KBM-7 (cell line): ENCODE measurements at regions not wholly inside any gene's neighbourhood (a gene's known extent, or its start where the extent isn't known, plus 50 kb on each side); places are given as distances from the start of the nearest gene placed in this dataset.

Experiments used
- DNase-seq: peaks from one replicate; pipeline ENCODE4 v3.0.0-alpha.2; 2015
- in situ Hi-C: fragments of 300-500 bp; cut with MboI; formaldehyde crosslinking; loops from 2 replicates; pipeline ENCODE4 v1.14.3; 2020; ENCODE audit warnings: low sequenced_read_pairs, low pct_unique_long_range_greater_than_20kb, mixed read lengths

DNA sequence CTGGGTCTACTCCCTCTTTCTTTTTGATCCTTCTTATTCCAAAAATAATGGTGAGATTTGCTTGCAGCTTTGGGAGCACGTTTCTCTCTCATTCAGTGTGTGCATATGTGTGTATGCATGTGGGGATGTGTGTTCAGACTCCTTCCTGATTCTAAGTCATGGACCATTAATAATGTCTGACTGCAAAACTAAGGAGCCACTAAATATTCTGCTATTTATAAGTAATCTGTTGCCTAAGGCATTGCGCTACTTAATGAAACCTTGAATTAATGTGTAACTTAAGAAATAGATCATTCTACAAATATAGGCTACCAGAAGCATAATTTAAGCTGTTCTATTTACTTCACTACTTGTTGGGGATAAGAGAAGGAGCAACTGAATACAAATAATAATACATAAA, 182.1 kb downstream of the TFCP2L1 start:
- no peak for DNase-seq
- in situ Hi-C loops, result no loop called here

- no peak for DNase-seq
- in situ Hi-C loops, result no loop called here
These were observed 181.0 kb downstream of the TFCP2L1 start for GRCh38 chr2:121103960-121104359.

DNA sequence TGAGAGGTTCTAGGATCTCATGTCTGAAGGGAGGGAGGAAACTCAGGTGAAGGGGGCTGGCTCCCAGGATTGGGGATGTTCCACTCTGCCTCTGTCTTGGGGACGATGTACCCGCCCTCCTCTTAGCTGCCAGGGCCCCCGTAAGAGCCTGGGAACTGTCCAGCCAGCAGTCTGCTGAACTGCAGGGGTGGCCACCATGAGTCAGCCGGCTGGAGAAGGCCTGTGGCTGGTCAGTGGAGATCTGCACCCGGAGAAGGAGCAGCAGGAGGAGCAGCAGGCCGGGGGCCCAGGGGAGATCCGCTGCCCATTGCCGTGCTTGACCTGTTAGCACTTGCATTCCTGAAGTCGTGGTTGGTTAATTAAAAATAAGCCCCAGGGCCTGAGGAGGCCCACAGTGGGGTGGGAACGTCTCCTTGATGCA, 180.3 kb downstream of the TFCP2L1 start:
- no peak for DNase-seq
- in situ Hi-C loops, result no loop called here

- in situ Hi-C loops, result no loop called here
- no peak for DNase-seq
These were observed 174.1 kb downstream of the TFCP2L1 start for GRCh38 chr2:121110924-121111323.

DNA sequence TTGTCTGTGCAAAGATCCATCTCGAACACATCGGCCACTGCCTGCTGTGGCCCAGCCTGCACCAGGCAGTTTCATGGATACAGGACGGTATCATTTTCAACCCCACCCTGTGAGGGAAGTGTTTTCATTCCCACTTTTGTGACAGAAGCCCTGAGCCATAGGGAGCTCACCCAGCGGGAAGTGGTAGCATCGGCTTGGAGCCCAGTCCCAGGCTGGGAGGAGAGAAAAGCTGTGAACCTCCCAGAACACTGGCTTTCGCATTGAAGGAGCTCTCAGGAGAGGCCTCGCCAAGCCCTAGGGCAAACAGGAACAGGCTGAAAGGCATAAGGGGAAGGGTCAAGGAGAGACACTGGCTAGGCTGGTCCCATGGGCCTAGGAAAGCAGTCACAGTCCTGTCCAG, 166.1 kb downstream of the TFCP2L1 start:
- DNase-seq, result no peak
- in situ Hi-C loops, result no loop called here

GRCh38 chr2:121120411-121120810, 164.6 kb downstream of the TFCP2L1 start:
- no peak for DNase-seq
- in situ Hi-C loops, result no loop called here

DNA sequence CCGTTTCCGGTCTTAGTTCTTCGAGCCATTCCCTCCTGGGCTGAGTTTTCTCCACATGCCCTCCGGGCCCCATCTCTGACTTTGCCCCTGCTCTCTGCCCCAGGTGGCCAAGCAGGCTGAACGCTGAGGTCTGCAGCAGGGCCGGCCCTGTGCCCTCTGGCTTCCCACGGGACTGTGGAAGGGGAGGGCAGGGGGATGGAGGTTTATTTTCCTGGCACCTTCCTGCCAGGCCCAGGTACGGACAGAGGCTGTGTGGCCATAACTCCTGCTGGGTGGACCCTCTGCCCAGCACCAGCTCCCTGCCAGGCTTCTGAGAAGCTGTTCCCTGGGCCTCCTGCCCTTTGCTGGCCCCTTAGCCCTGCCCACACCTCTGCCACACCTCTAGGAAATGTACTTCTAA, 164.0 kb downstream of the TFCP2L1 start:
- in situ Hi-C loops, result no loop called here

DNA sequence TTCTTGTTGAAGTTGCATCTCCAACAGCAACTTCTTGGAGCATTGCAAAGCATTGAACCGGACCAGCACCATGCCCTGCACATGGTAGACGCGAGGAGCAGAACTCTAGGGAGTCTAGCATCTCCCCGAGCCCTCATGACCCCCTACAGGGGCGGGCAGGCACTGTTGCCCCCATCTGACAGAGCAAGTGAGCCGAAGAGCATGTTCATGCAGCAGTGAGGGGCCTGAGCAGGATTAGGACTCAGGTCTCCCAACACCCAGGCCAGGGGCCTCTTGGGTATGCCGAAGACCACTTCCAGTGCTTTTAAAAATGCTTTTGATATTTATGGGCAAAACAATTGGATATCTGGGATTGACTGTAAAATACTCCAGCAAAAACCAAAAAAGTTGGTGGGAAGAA, 163.3 kb downstream of the TFCP2L1 start:
- no peak for DNase-seq
- in situ Hi-C loops, result no loop called here

More for the DNA sequence above, 164.0 kb downstream of the TFCP2L1 start:
- DNase-seq, result no peak

DNA sequence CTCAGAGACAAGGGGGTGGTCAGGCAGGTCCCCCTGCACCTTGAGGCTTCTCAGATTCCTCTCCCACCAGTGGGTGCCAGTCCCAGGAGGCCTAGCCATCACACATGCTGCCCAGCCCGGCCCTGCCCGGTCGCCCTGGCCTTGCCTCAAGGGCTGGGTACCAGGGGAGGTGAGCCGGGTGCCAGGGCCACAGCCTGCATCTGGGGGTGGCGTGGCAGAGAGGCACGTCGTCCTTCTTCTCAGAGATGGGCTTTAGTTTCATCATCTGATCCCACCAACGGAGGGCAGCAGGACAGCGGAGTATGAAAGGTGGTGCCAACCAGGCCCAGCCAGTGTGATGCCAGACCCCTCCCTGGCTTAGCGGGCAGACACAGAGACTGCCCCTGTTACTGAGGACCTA, 161.7 kb downstream of the TFCP2L1 start:
- no peak for DNase-seq
- in situ Hi-C loops, result no loop called here

GRCh38 chr2:121124330-121124729, 160.7 kb downstream of the TFCP2L1 start:
- DNase-seq, result no peak
- in situ Hi-C loops, result no loop called here

GRCh38 chr2:121125350-121125749, 159.7 kb downstream of the TFCP2L1 start:
- no peak for DNase-seq
- in situ Hi-C loops, result loop anchor here (25.0 kb wide), 1 partner anchor 587 kb away; no protein-coding TSS in a partner anchor

GRCh38 chr2:121128741-121129659, 156.0 kb downstream of the TFCP2L1 start:
- in situ Hi-C loops, result loop anchor here (25.0 kb wide), 1 partner anchor 583 kb away; no protein-coding TSS in a partner anchor
- DNase-seq, result peak; percentile 73

DNA sequence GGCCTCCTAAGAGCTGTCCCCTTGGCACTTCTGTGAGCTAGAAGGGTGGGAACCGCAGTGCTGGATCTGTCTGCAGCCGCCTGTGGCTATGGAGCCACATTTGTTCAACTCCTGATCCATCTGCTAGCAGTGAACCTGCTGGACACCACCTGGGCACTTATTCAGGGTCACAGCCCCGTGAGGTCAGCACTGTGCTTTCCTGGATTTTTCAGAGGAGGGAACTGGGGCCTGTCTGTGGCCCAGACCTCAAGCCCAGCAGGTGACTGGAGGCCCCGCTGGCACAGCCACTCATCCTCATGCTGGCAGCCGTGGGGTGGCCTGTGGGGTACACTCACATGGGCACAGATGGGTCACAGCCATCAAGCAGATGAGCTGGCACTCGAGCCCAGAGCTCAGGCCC, 155.3 kb downstream of the TFCP2L1 start:
- DNase-seq, result no peak
- in situ Hi-C loops, result loop anchor here (25.0 kb wide), 1 partner anchor 583 kb away; no protein-coding TSS in a partner anchor

GRCh38 chr2:121130301-121130850, 154.6 kb downstream of the TFCP2L1 start:
- in situ Hi-C loops, result loop anchor here (25.0 kb wide), 1 partner anchor 582 kb away; no protein-coding TSS in a partner anchor
- DNase-seq, result no peak

- in situ Hi-C loops, result loop anchor here (25.0 kb wide), 1 partner anchor 581 kb away; no protein-coding TSS in a partner anchor
- no peak for DNase-seq
These were observed 153.6 kb downstream of the TFCP2L1 start for GRCh38 chr2:121131375-121131774.

DNA sequence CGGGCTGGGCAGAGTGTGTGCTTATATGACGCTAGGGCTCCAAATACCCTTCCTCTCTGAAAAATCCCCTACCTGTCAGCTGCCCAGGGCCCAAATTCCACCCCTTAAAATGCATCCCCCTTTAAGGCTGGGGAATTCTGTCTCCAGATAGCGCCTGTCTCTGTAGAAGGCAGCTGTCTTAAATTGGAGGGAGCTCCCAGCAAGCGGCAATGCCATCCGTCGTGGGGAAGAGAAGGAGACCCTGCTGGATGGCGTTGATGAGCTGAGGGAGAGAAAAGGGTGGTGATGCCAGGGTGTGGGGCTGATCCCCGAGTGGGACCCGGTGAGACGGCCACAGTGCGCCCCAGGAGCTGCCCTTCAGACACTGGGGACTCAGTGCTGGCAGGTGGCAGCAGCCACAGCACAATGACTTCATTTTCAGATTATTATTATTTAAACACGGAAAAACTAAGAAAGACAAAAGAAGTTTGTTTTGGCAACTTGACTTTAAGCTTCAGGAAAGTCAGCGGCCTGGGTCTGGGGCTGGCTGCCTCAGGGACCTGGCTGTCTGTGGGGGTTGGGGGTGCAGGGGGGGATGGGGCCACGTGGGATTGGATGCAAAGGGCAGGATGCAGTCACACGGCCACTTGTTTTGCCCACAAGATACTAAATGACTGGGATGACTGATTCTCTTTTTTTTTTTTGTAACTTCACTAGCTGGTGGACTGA, 152.8 kb downstream of the TFCP2L1 start:
- DNase-seq, result no peak
- in situ Hi-C loops, result loop anchor here (25.0 kb wide), 1 partner anchor 580 kb away; no protein-coding TSS in a partner anchor

GRCh38 chr2:121132762-121133107, 152.3 kb downstream of the TFCP2L1 start:
- in situ Hi-C loops, result loop anchor here (25.0 kb wide), 1 partner anchor 580 kb away; no protein-coding TSS in a partner anchor
- no peak for DNase-seq

DNA sequence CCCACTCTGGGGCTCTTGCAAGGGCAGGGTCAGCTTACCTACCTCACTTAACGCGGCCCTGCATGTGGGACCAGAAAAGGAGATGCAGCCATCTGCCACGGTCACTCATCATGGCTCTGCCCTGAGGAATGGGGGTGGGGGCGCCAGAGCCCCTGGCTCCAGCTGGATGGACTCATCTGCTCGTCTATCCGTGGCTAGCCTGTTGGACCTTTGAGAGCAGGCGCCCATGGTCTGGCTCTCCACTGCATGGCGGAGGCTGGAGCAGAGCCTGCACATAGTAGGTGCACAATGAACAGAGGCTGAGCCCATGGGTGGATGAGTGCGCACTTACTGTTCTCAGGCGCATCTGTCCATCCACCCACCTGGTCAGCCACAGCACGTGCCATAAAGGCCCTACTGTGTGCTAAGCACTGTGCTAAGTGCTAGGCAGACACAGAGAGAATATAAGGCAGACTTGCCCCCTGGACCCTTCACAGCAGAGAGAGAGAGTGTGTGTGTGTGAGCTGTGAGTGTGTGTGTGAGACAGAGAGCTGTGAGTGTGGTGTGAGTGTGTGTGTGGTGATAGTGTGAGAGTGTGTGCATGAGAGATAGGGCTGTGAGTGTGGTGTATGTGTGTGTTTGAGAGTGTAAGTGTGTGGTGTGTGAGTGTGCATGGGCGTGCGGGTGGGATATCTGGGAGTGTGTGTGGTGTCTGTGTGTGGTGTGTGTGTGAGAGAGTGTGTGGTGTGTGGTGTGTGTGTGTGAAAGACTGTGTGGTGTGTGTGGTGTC, 151.3 kb downstream of the TFCP2L1 start:
- in situ Hi-C loops, result loop anchor here (25.0 kb wide), 1 partner anchor 579 kb away; no protein-coding TSS in a partner anchor
- DNase-seq, result no peak

- in situ Hi-C loops, result loop anchor here (25.0 kb wide), 1 partner anchor 578 kb away; no protein-coding TSS in a partner anchor
- DNase-seq, result no peak
These were observed 150.3 kb downstream of the TFCP2L1 start for GRCh38 chr2:121134728-121135127.
